Liver (tissue), 7 donors: ENCODE measurements at regions not wholly inside any gene's neighbourhood (a gene's known extent, or its start where the extent isn't known, plus 50 kb on each side); places are given as distances from the start of the nearest gene placed in this dataset.

Source experiments
- DNase-seq: peaks from one replicate; pipeline ENCODE4 v3.0.0-alpha.2; 2017; ENCODE audit warnings: low spot score
- H3K27ac ChIP-seq, 2 donors: one replicate each; pipeline ENCODE4 v1.7.0; 2013; ENCODE audit warnings: inconsistent platforms in 2 of 2, low read length in 2 of 2, control low read depth in 1 of 2, low read depth in 1 of 2, mild to moderate bottlenecking in 1 of 2
- H3K27me3 ChIP-seq, 4 donors: one replicate each; pipeline versions ENCODE4 v1.6.1 to v1.7.0; 2013; ENCODE audit warnings: low read length in 3 of 4, inconsistent platforms in 1 of 4, mild to moderate bottlenecking in 1 of 4, moderate library complexity in 1 of 4; ENCODE audit not compliant: control insufficient read depth in 4 of 4, insufficient read depth in 4 of 4
- H3K36me3 ChIP-seq, 4 donors: one replicate each; pipeline versions ENCODE4 v1.6.1 to v1.7.0; 2013; ENCODE audit warnings: low read length in 3 of 4, mild to moderate bottlenecking in 3 of 4, low read depth in 1 of 4, moderate library complexity in 1 of 4; ENCODE audit not compliant: control insufficient read depth in 4 of 4, insufficient read depth in 3 of 4
- H3K4me1 ChIP-seq, 4 donors: one replicate each; pipeline versions ENCODE4 v1.6.1 to v1.7.0; 2013; ENCODE audit warnings: low read length in 3 of 4, mild to moderate bottlenecking in 3 of 4, moderate library complexity in 1 of 4; ENCODE audit not compliant: control insufficient read depth in 4 of 4, insufficient read depth in 4 of 4
- H3K4me3 ChIP-seq, 3 donors: one replicate each; pipeline versions ENCODE4 v1.6.1 to v1.7.0; 2013; ENCODE audit warnings: low read length in 3 of 3, control low read depth in 1 of 3, low read depth in 1 of 3, mild to moderate bottlenecking in 1 of 3
- H3K9ac ChIP-seq, 2 donors: one replicate each; pipeline ENCODE4 v1.7.0; 2013; ENCODE audit warnings: low read length in 2 of 2, mild to moderate bottlenecking in 2 of 2, moderate library complexity in 2 of 2, control low read depth in 1 of 2, low read depth in 1 of 2
- H3K9me3 ChIP-seq, 4 donors: one replicate each; pipeline versions ENCODE4 v1.6.1 to v1.7.0; 2013; ENCODE audit warnings: low read length in 3 of 4; ENCODE audit not compliant: control insufficient read depth in 4 of 4
- EGR1 ChIP-seq, 2 donors: IDR thresholded peaks; 2 replicates each; pipeline ENCODE4 v1.6.1; 2016 to 2018; ENCODE audit warnings: antibody characterized with exemption in 2 of 2, low read depth in 2 of 2
- FOXA1 ChIP-seq: IDR thresholded peaks from 2 replicates; pipeline ENCODE4 v1.6.1; 2016; ENCODE audit warnings: antibody characterized with exemption
- FOXA2 ChIP-seq: IDR thresholded peaks from 2 replicates; pipeline ENCODE4 v1.6.1; 2016; ENCODE audit warnings: antibody characterized with exemption
- GABPA ChIP-seq, 2 donors: IDR thresholded peaks in 1 of 2; conservative IDR thresholded peaks in 1 of 2; 2 replicates each; pipeline ENCODE4 v1.6.1; 2016; ENCODE audit warnings: antibody characterized with exemption in 2 of 2, mild to moderate bottlenecking in 1 of 2, moderate library complexity in 1 of 2
- HNF4A ChIP-seq, 2 donors: conservative IDR thresholded peaks; 2 replicates each; pipeline ENCODE4 v1.6.1; 2016; ENCODE audit warnings: antibody characterized with exemption in 2 of 2, mild to moderate bottlenecking in 2 of 2
- HNF4G ChIP-seq: IDR thresholded peaks from 2 replicates; pipeline ENCODE4 v1.6.1; 2016; ENCODE audit warnings: antibody characterized with exemption
- JUND ChIP-seq, 2 donors: IDR thresholded peaks; 2 replicates each; pipeline ENCODE4 v1.6.1; 2016; ENCODE audit warnings: antibody characterized with exemption in 2 of 2
- MAX ChIP-seq: IDR thresholded peaks from 2 replicates; pipeline ENCODE4 v1.6.1; 2016; ENCODE audit warnings: antibody characterized with exemption
- NR2F2 ChIP-seq: IDR thresholded peaks from 2 replicates; pipeline ENCODE4 v1.6.1; 2016; ENCODE audit warnings: antibody characterized with exemption
- RXRA ChIP-seq, 2 donors: IDR thresholded peaks; 2 replicates each; pipeline ENCODE4 v1.6.1; 2017 to 2018; ENCODE audit warnings: antibody characterized with exemption in 2 of 2, mild to moderate bottlenecking in 1 of 2
- SP1 ChIP-seq: IDR thresholded peaks from 2 replicates; pipeline ENCODE4 v1.6.1; 2018; ENCODE audit warnings: antibody characterized with exemption, mild to moderate bottlenecking
- TAF1 ChIP-seq: conservative IDR thresholded peaks from 2 replicates; pipeline ENCODE4 v1.6.1; 2016; ENCODE audit warnings: antibody characterized with exemption, mild to moderate bottlenecking
- ZBTB33 ChIP-seq: IDR thresholded peaks from 2 replicates; pipeline ENCODE4 v1.6.1; 2016; ENCODE audit warnings: antibody characterized with exemption
- WGBS: extraction: QIAGEN DNeasy Blood & Tissue Kit; methylation state at CpG from one replicate; pipeline ENCODE4 v1.1.7; 2013; 5-methylcytosine and 5-hydroxymethylcytosine counted together
- TF ChIP-seq, protein P1 (sequence below): IDR thresholded peaks from 2 replicates; pipeline ENCODE4 v1.6.1; 2016; ENCODE audit warnings: antibody characterized with exemption
- donor health status: healthy.
- donor health status: healthy.
- donor health status: healthy.
- donor health status: healthy.

DNA sequence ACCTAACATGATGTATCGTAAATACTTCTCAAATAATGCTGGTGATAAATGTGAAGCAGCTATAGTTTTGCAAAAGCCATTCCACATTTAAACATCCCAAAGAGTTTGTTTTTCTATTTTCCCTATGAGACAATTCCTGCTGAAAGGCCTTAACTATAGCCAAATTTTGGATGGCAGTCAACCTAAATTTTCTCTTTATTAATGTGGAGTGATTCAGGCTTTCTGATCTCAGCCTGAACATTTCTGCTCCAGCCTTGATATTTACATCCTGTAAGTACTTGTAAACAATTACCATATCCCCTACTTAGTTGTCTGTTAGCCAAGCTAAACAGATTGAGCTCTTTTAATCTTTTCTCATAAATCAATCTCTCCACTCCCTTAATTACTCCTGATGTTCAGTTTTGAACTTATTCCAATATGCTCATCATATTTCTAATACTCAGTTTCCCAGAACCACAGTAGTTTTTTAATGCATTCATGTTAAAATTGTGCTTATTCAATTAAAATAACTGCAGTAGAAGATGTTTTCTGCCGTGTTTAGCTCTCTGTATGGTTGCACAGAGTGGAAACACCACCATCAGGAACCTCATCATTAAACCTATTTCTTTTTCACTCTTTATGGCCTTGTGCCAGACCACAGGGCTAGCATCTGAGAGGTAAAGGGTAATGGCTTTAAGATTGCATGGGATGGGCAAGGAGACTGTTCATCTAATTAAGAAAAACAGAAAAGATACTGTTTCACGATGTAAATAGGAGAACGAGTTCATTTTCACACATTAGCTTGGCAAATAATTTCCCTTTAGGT, 1235.2 kb upstream of the SLC10A2 start:
- Histone ChIP-seq H3K4me1 (no peaks in the 10 kb centered on the region), H3K27ac (no peak overlapping the region), H3K4me3 (no peak overlapping the region), H3K27me3 (no peaks in the 10 kb centered on the region), H3K9me3 (no peaks in the 10 kb centered on the region), H3K9ac (no peak overlapping the region), H3K36me3 (no peaks in the 10 kb centered on the region)
- 66% methylated on average over 4 of the region's 4 CpGs for WGBS
- DNase-seq = no peak
- TF ChIP-seq FOXA1 = no peak
- no peak for TF ChIP-seq HNF4G
- no peak for TF ChIP-seq RXRA (IDR thresholded peaks at IDR 0.05)
- no peak for TF ChIP-seq NR2F2
- no peak for TF ChIP-seq MAX
- TF ChIP-seq SP1 = no peak
- no peak for TF ChIP-seq ZBTB33

DNA sequence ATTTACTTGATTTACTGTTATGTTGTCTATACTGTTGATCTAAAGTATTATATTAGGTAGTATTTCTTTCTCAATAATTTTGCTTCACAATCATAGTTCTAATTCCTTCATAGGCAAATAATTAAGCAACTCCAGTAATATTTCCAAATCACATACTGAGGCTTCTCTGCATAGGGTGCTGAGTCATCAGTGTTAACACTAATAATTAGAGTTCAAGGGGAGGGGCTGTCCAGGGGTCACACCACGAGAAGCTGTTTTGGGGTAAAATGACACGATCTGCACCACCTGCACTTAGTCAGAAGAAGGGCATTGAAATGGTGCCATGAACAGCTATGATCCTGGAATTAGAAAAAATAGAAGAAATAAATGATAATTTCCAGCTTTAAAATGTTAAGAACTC, 1230.9 kb upstream of the SLC10A2 start:
- TF ChIP-seq FOXA2 (no peak), TAF1 (no peak), ZBTB33 (no peak), HNF4G (no peak), RXRA (IDR thresholded peaks at IDR 0.05) (no peak), JUND (IDR thresholded peaks at IDR 0.05) (no peak)
- TF ChIP-seq, protein P1, sequence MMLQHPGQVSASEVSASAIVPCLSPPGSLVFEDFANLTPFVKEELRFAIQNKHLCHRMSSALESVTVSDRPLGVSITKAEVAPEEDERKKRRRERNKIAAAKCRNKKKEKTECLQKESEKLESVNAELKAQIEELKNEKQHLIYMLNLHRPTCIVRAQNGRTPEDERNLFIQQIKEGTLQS = no peak
- no peaks in the 10 kb centered on the region for H3K9me3 ChIP-seq
- no peaks in the 10 kb centered on the region for H3K4me1 ChIP-seq
- H3K36me3 ChIP-seq = no peaks in the 10 kb centered on the region
- H3K27ac ChIP-seq = no peak overlapping the region
- no peak overlapping the region for H3K9ac ChIP-seq
- no peak for DNase-seq
- H3K27me3 ChIP-seq = no peaks in the 10 kb centered on the region
- no peak overlapping the region for H3K4me3 ChIP-seq
- WGBS = 71% methylated on average over 2 of the region's 2 CpGs

- H3K4me1 ChIP-seq = no peaks in the 10 kb centered on the region
- DNase-seq = no peak
- H3K9ac ChIP-seq = no peak overlapping the region
- WGBS = 74% methylated on average over 1 of the region's 1 CpG
- no peak overlapping the region for H3K4me3 ChIP-seq
- no peak overlapping the region for H3K27ac ChIP-seq
- no peaks in the 10 kb centered on the region for H3K27me3 ChIP-seq
- no peaks in the 10 kb centered on the region for H3K36me3 ChIP-seq
- H3K9me3 ChIP-seq = no peaks in the 10 kb centered on the region
- TF ChIP-seq EGR1 (IDR thresholded peaks at IDR 0.05; ENCODE audit: low read depth in 2 of 2) = no peak
- no peak for TF ChIP-seq HNF4A (conservative IDR thresholded peaks at IDR 0.05)
- TF ChIP-seq JUND (IDR thresholded peaks at IDR 0.05) = no peak
- no peak for TF ChIP-seq FOXA2
- TF ChIP-seq MAX = no peak
- no peak for TF ChIP-seq GABPA (IDR thresholded peaks at IDR 0.05 in 1 of 2, conservative IDR thresholded peaks at IDR 0.05 in 1 of 2)
- TF ChIP-seq NR2F2 = no peak
These were observed 1230.1 kb upstream of the SLC10A2 start for GRCh38 chr13:104296286-104296685.
